ENCODE measurements at regions not wholly inside any gene's neighbourhood (a gene's known extent, or its start where the extent isn't known, plus 50 kb on each side); places are given as distances from the start of the nearest gene placed in this dataset.
"Not testable (repeated sequence)": the region's sequence is repeated elsewhere in the genome, so short reads cannot be mapped to it uniquely, and the experiment has no call there.

DNA sequence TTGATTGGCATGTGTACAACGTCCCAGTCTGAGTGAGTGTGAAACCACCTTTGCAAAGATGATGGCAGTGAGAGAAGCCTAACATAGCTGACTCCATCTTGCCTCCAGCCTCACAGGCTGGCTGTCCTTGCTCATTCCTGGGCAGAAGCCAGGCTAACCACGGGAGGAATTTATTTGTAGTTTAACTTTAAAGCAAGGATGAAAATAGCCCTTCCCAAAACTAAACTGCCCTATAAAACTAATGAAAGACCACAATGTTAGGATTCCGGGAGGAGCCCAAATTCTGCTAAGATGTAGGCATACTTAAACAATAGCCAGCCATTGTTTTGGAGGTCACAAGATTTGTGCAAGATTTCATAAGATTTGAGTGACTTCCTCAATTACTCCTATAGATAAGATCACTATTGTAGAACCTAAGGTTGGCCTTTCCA lies 96.6 kb upstream of the LSM14A start:
- Histone ChIP-seq H4K20me1 (ENCODE audit: insufficient read depth, low read depth, low read length) (no peaks in the 10 kb centered on the region), H3K9ac (ENCODE audit: low read length) (no peak overlapping the region), H3K27ac (ENCODE audit: low read length) (no peak overlapping the region), H2AFZ (ENCODE audit: low read length) (no peak overlapping the region), H3K4me1 (ENCODE audit: low read length) (no peaks in the 10 kb centered on the region), H3K4me3 (ENCODE audit: low read length) (no peak overlapping the region), H3K9me2 (replicated peaks; ENCODE audit: insufficient read depth, low read length) (no peaks in the 10 kb centered on the region), H3K4me2 (ENCODE audit: low read depth, low read length, poor library complexity, severe bottlenecking) (no peak overlapping the region), H3K9me3 (ENCODE audit: low read length) (no peaks in the 10 kb centered on the region), H3K36me3 (ENCODE audit: insufficient read depth, low read length) (no peaks in the 10 kb centered on the region), H3K27me3 (ENCODE audit: low read length) (no peaks in the 10 kb centered on the region), H3K79me2 (ENCODE audit: low read length) (no peaks in the 10 kb centered on the region)
- no peak for DNase-seq

DNA sequence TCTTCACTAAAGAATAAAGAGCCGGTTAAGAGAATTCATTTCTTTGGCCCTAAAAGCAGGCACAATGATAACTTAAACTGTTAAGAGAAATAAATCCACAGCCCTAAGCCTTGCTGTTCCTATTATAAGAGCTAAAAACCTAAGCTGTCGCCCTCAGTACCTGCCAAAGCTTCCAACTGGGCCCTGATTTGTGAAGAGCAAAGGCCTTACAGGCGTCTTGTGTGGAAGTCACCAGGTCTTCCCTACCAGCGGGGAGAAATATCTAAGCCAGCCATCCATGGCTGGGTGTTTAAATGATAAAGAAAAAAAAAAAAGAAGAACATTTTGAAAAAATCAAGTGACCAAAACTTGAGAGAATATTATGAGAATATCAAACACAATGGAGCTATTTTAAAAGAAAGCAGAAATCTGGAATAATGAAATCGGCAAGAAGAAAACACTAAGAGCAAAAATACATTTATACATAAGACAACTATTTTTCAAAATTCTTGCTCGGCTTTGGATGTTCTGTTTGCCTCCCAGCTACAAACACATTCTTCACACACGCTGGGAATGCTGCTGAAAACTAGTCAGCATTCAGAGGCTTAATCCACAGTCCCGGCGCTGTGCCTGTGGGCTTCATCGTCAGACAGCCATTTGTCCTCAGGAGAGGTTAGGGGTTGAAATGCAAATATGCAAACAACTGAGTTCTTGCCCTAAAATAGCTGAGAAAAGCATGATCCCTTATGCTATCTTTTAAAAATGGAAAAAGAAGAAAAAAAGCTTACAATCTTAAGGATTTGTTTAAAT lies 89.8 kb upstream of the LSM14A start:
- DNase-seq, result no peak
- H3K4me2 ChIP-seq (ENCODE audit: low read depth, low read length, poor library complexity, severe bottlenecking), result no peak overlapping the region
- no peaks in the 10 kb centered on the region for H3K9me2 ChIP-seq (replicated peaks; ENCODE audit: insufficient read depth, low read length)

DNA sequence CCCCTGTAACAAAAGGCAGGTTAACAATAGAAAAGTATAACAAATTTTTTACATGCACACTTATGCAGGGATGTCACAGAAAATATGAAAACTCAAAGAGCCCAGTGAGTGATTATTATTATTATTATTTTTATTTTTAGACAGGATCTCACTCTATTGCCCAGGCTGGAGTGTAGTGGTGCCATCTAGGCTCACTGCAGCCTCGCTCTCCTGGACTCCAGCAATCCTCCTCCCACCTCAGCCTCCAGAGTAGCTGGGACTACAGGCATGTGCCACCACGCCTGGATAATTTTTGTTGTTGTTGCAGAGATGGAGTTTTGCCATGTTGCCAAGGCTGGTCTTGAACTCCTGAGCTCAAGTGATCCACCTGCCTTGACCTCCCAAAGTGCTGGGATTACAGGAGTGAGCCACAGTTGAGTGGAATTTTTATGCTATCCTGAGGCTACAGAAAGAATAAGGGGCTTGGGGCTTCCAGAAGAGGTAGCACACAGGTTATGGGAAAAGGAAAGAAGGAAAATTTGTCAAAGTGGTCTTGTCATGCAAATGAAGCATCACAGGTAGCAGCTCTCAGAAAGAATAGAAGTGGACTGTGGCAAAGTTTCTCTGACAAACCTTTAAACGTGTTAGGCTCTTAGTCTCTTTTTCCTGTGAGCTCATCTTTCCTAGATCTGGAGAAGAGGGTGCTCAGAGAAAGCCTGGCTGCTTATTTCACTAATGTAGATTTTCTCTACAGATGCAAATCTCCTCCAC lies 87.7 kb upstream of the LSM14A start:
- Histone ChIP-seq H3K27ac (ENCODE audit: low read length) (no peak overlapping the region), H3K9ac (ENCODE audit: low read length) (no peak overlapping the region), H2AFZ (ENCODE audit: low read length) (no peak overlapping the region), H3K4me1 (ENCODE audit: low read length) (no peaks in the 10 kb centered on the region), H3K4me2 (ENCODE audit: low read depth, low read length, poor library complexity, severe bottlenecking) (no peak overlapping the region), H3K9me2 (replicated peaks; ENCODE audit: insufficient read depth, low read length) (no peaks in the 10 kb centered on the region), H3K79me2 (ENCODE audit: low read length) (no peaks in the 10 kb centered on the region), H4K20me1 (ENCODE audit: insufficient read depth, low read depth, low read length) (no peaks in the 10 kb centered on the region), H3K4me3 (ENCODE audit: low read length) (no peak overlapping the region), H3K36me3 (ENCODE audit: insufficient read depth, low read length) (no peaks in the 10 kb centered on the region), H3K27me3 (ENCODE audit: low read length) (no peaks in the 10 kb centered on the region), H3K9me3 (ENCODE audit: low read length) (no peaks in the 10 kb centered on the region)
- DNase-seq, result no peak

More for the DNA sequence above, 89.8 kb upstream of the LSM14A start:
- Histone ChIP-seq H3K9me3 (ENCODE audit: low read length) (no peaks in the 10 kb centered on the region), H3K9ac (ENCODE audit: low read length) (no peak overlapping the region), H3K79me2 (ENCODE audit: low read length) (no peaks in the 10 kb centered on the region), H3K27ac (ENCODE audit: low read length) (no peak overlapping the region), H3K27me3 (ENCODE audit: low read length) (no peaks in the 10 kb centered on the region), H2AFZ (ENCODE audit: low read length) (no peak overlapping the region), H3K4me3 (ENCODE audit: low read length) (no peak overlapping the region), H3K36me3 (ENCODE audit: insufficient read depth, low read length) (no peaks in the 10 kb centered on the region), H4K20me1 (ENCODE audit: insufficient read depth, low read depth, low read length) (no peaks in the 10 kb centered on the region), H3K4me1 (ENCODE audit: low read length) (no peaks in the 10 kb centered on the region)

DNA sequence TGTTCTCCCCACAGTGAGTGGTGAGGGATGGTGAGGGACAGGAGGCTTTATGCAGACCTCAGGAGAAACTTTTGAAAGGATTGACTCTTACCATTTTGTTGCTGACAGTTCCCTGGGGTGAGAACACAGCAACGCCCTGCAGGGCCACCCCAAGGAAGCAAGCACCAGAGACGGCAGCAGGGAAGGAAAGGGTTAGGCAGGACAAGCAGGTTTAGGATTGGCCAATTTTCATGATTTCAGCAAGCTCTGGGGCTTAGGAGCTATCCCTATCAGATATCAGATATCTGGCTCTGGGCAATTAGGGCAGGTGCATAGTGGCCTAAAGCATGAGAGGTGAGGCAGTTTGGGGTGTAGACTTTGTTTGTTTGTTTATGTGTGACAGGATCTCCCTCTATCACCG lies 87.0 kb upstream of the LSM14A start:
- Histone ChIP-seq H3K79me2 (ENCODE audit: low read length) (no peaks in the 10 kb centered on the region), H3K27me3 (ENCODE audit: low read length) (no peaks in the 10 kb centered on the region), H3K9me3 (ENCODE audit: low read length) (no peaks in the 10 kb centered on the region), H3K9ac (ENCODE audit: low read length) (no peak overlapping the region), H2AFZ (ENCODE audit: low read length) (no peak overlapping the region), H3K4me3 (ENCODE audit: low read length) (no peak overlapping the region), H3K4me2 (ENCODE audit: low read depth, low read length, poor library complexity, severe bottlenecking) (no peak overlapping the region), H3K36me3 (ENCODE audit: insufficient read depth, low read length) (no peaks in the 10 kb centered on the region), H3K27ac (ENCODE audit: low read length) (no peak overlapping the region), H4K20me1 (ENCODE audit: insufficient read depth, low read depth, low read length) (no peaks in the 10 kb centered on the region), H3K4me1 (ENCODE audit: low read length) (no peaks in the 10 kb centered on the region), H3K9me2 (replicated peaks; ENCODE audit: insufficient read depth, low read length) (no peaks in the 10 kb centered on the region)
- DNase-seq, result no peak

DNA sequence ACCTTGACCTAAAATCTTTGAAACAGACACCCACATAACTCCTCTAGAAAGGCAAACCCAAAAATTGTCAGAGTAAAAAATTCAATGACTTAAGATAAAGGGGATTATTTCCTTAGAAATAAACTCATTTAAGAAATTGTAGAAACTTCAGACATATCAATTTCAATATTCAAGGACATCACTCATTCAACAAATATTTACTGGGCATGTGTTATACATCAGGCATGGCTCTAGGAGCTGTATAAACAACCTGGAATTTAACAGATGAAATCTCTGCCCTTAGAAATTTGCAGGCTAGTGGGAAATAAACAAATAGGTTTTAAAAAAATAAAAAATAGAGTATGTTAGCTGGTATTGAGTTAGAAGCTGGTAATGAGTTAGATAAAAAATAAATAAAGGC lies 84.0 kb upstream of the LSM14A start:
- no peak overlapping the region for H3K9ac ChIP-seq (ENCODE audit: low read length)
- no peak overlapping the region for H2AFZ ChIP-seq (ENCODE audit: low read length)
- H3K27ac ChIP-seq (ENCODE audit: low read length), result no peak overlapping the region
- no peaks in the 10 kb centered on the region for H3K9me2 ChIP-seq (replicated peaks; ENCODE audit: insufficient read depth, low read length)
- no peaks in the 10 kb centered on the region for H3K79me2 ChIP-seq (ENCODE audit: low read length)
- H3K36me3 ChIP-seq (ENCODE audit: insufficient read depth, low read length), result no peaks in the 10 kb centered on the region
- H4K20me1 ChIP-seq (ENCODE audit: insufficient read depth, low read depth, low read length), result no peaks in the 10 kb centered on the region
- no peaks in the 10 kb centered on the region for H3K9me3 ChIP-seq (ENCODE audit: low read length)
- DNase-seq, result no peak
- no peak overlapping the region for H3K4me2 ChIP-seq (ENCODE audit: low read depth, low read length, poor library complexity, severe bottlenecking)
- no peaks in the 10 kb centered on the region for H3K27me3 ChIP-seq (ENCODE audit: low read length)
- no peaks in the 10 kb centered on the region for H3K4me1 ChIP-seq (ENCODE audit: low read length)
- H3K4me3 ChIP-seq (ENCODE audit: low read length), result no peak overlapping the region

DNA sequence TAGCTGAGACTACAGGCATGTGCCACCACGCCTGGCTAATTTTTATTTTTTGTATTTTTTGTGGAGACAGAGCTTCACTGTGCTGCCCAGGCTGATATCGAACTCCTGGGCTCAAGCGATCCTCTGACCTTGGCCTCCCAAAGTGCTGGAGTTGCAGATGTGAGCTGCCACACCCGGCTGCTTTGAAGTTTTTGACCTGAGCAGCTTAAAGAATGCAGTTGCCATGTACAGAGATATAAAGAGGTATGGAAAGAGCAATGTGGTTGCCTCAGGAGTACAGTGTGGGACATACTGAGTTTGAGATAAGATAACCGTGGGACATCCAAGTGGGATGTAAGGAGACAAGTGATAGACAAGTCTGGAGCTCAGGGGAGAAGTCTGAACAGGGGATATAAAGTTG lies 82.7 kb upstream of the LSM14A start:
- H3K4me3 ChIP-seq (ENCODE audit: low read length), result no peak overlapping the region
- H3K9me3 ChIP-seq (ENCODE audit: low read length), result no peaks in the 10 kb centered on the region
- H4K20me1 ChIP-seq (ENCODE audit: insufficient read depth, low read depth, low read length), result no peaks in the 10 kb centered on the region
- H3K27ac ChIP-seq (ENCODE audit: low read length), result no peak overlapping the region
- no peaks in the 10 kb centered on the region for H3K36me3 ChIP-seq (ENCODE audit: insufficient read depth, low read length)
- no peaks in the 10 kb centered on the region for H3K4me1 ChIP-seq (ENCODE audit: low read length)
- no peak overlapping the region for H3K9ac ChIP-seq (ENCODE audit: low read length)
- DNase-seq, result no peak
- H3K27me3 ChIP-seq (ENCODE audit: low read length), result no peaks in the 10 kb centered on the region
- no peak overlapping the region for H2AFZ ChIP-seq (ENCODE audit: low read length)
- H3K79me2 ChIP-seq (ENCODE audit: low read length), result no peaks in the 10 kb centered on the region
- H3K9me2 ChIP-seq (replicated peaks; ENCODE audit: insufficient read depth, low read length), result no peaks in the 10 kb centered on the region
- no peak overlapping the region for H3K4me2 ChIP-seq (ENCODE audit: low read depth, low read length, poor library complexity, severe bottlenecking)

DNA sequence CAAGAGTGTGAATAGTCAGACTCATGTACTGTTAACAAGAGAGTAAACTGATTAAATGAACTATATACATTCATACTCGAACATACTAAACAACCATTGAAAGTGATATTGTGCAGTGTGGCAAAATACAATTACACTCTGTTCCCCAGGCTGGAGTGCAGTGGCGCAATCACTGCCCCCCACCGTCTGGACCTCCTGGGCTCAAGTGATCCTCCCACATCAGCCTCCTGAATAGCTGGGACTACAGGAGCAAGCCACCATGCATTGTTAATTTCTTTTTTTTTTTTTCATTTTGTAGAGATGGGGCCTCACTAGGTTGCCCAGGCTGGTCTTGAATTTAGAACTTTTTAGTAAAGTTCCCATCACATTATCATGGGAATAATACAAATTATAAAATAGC lies 77.3 kb upstream of the LSM14A start:
- no peak for DNase-seq
- Histone ChIP-seq H2AFZ (ENCODE audit: low read length) (no peak overlapping the region), H3K9me3 (ENCODE audit: low read length) (no peaks in the 10 kb centered on the region), H3K9me2 (replicated peaks; ENCODE audit: insufficient read depth, low read length) (no peaks in the 10 kb centered on the region), H3K27ac (ENCODE audit: low read length) (no peak overlapping the region), H3K36me3 (ENCODE audit: insufficient read depth, low read length) (no peaks in the 10 kb centered on the region), H4K20me1 (ENCODE audit: insufficient read depth, low read depth, low read length) (no peaks in the 10 kb centered on the region), H3K4me1 (ENCODE audit: low read length) (no peaks in the 10 kb centered on the region), H3K4me3 (ENCODE audit: low read length) (no peak overlapping the region), H3K79me2 (ENCODE audit: low read length) (no peaks in the 10 kb centered on the region), H3K9ac (ENCODE audit: low read length) (no peak overlapping the region), H3K27me3 (ENCODE audit: low read length) (no peaks in the 10 kb centered on the region), H3K4me2 (ENCODE audit: low read depth, low read length, poor library complexity, severe bottlenecking) (no peak overlapping the region)

DNA sequence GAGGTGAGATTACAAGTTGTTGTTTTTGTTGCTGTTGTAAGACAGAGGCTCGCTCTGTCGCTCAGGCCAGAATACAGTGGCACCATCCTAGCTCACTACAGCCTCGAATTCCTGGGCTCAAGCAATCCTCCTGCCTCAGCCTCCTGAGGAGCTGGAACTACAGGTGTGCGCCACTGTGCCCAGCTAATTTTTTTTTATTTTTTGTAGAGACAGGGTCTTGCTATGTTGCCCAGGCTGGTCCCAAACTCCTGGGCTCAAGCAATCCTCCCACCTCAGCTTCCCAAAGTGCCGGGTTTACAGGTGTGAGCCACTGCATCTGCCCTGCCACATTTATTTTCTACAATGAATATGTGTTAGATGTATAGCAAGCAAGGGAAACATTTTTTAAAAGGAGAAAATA lies 76.9 kb upstream of the LSM14A start:
- not testable (repeated sequence) for H3K4me2 ChIP-seq (ENCODE audit: low read depth, low read length, poor library complexity, severe bottlenecking); H3K36me3 ChIP-seq (ENCODE audit: insufficient read depth, low read length); H3K4me1 ChIP-seq (ENCODE audit: low read length); H4K20me1 ChIP-seq (ENCODE audit: insufficient read depth, low read depth, low read length); H3K27me3 ChIP-seq (ENCODE audit: low read length); H3K9me2 ChIP-seq (replicated peaks; ENCODE audit: insufficient read depth, low read length); H3K79me2 ChIP-seq (ENCODE audit: low read length); H3K4me3 ChIP-seq (ENCODE audit: low read length); H3K9me3 ChIP-seq (ENCODE audit: low read length); H3K9ac ChIP-seq (ENCODE audit: low read length); DNase-seq; H3K27ac ChIP-seq (ENCODE audit: low read length); H2AFZ ChIP-seq (ENCODE audit: low read length)

All from Karpas-422 (cell line).